ENCODE measurements at regions not wholly inside any gene's neighbourhood (a gene's known extent, or its start where the extent isn't known, plus 50 kb on each side); places are given as distances from the start of the nearest gene placed in this dataset.
A peak's percentile ranks its signal among the peaks of the same experiment; 100 is the strongest.
"Not testable (repeated sequence)": the region's sequence is repeated elsewhere in the genome, so short reads cannot be mapped to it uniquely, and the experiment has no call there.

GRCh38 chr2:95674186-95674585 lies 82.4 kb downstream of the TRIM43 start:
- ATAC-seq = no peak
- TF ChIP-seq GLIS3 (CRISPR knock-in tag; IDR thresholded peaks at IDR 0.05) = no peak
- TF ChIP-seq ZFP30 (CRISPR knock-in tag; IDR thresholded peaks at IDR 0.05) = no peak
- no peak for TF ChIP-seq PPARA (CRISPR knock-in tag; IDR thresholded peaks at IDR 0.05; ENCODE audit: borderline replicate concordance)
- no peak for TF ChIP-seq TOX (CRISPR knock-in tag; IDR thresholded peaks at IDR 0.05; ENCODE audit: borderline replicate concordance)
- no peak for TF ChIP-seq OSR1 (CRISPR knock-in tag; IDR thresholded peaks at IDR 0.05)
- no peak for TF ChIP-seq ZNF8 (CRISPR knock-in tag; IDR thresholded peaks at IDR 0.05)
- TF ChIP-seq CSDC2 (CRISPR knock-in tag; IDR thresholded peaks at IDR 0.05) = no peak
- TF ChIP-seq ZFP3 (CRISPR knock-in tag; IDR thresholded peaks at IDR 0.05) = no peak
- no peak for TF ChIP-seq ESRRG (CRISPR knock-in tag; IDR thresholded peaks at IDR 0.05)
- TF ChIP-seq TSHZ2 (CRISPR knock-in tag; IDR thresholded peaks at IDR 0.05) = no peak
- no peak for TF ChIP-seq SNAI2 (CRISPR knock-in tag; IDR thresholded peaks at IDR 0.05)
- TF ChIP-seq TCF4 (CRISPR knock-in tag; IDR thresholded peaks at IDR 0.05; ENCODE audit: borderline replicate concordance) = no peak

- ATAC-seq = not testable (repeated sequence)
Observed at GRCh38 chr2:95676573-95676972, 84.8 kb downstream of the TRIM43 start.

GRCh38 chr2:95677346-95677745 lies 85.5 kb downstream of the TRIM43 start:
- no peak for TF ChIP-seq PATZ1 (CRISPR knock-in tag; IDR thresholded peaks at IDR 0.05; ENCODE audit: borderline replicate concordance)
- ATAC-seq = no peak

- not testable (repeated sequence) for ATAC-seq
Observed at GRCh38 chr2:95677833-95678232, 86.0 kb downstream of the TRIM43 start.

GRCh38 chr2:95681158-95681557 lies 89.4 kb downstream of the TRIM43 start:
- not testable (repeated sequence) for ATAC-seq

- ATAC-seq = not testable (repeated sequence)
Observed at GRCh38 chr2:95681589-95682081, 89.8 kb downstream of the TRIM43 start.

- ATAC-seq = peak; percentile 55
Observed at GRCh38 chr2:95682889-95683517, 91.2 kb downstream of the TRIM43 start.

- no peak for ATAC-seq
- TF ChIP-seq CSDC2 (CRISPR knock-in tag; IDR thresholded peaks at IDR 0.05) (no peak), ZNF70 (CRISPR knock-in tag; IDR thresholded peaks at IDR 0.05) (no peak), ZC3H10 (CRISPR knock-in tag; IDR thresholded peaks at IDR 0.05) (no peak), ZFP3 (CRISPR knock-in tag; IDR thresholded peaks at IDR 0.05) (no peak), TOX (CRISPR knock-in tag; IDR thresholded peaks at IDR 0.05; ENCODE audit: borderline replicate concordance) (no peak), PATZ1 (CRISPR knock-in tag; IDR thresholded peaks at IDR 0.05; ENCODE audit: borderline replicate concordance) (no peak), CREB5 (CRISPR knock-in tag; IDR thresholded peaks at IDR 0.05; ENCODE audit: low read depth) (no peak)
Observed at GRCh38 chr2:95685513-95685912, 93.7 kb downstream of the TRIM43 start.

- ATAC-seq = peak; percentile 51
Observed at GRCh38 chr2:95686056-95686825, 94.4 kb downstream of the TRIM43 start.

- ATAC-seq = not testable (repeated sequence)
Observed at GRCh38 chr2:95687852-95688251, 96.1 kb downstream of the TRIM43 start.

GRCh38 chr2:95691210-95691609 lies 99.4 kb downstream of the TRIM43 start:
- not testable (repeated sequence) for ATAC-seq
